GM18499 (cell line): ENCODE measurements at regions not wholly inside any gene's neighbourhood (a gene's known extent, or its start where the extent isn't known, plus 50 kb on each side); places are given as distances from the start of the nearest gene placed in this dataset.
A peak's percentile ranks its signal among the peaks of the same experiment; 100 is the strongest.

Experiments used
- ATAC-seq: cut with Tn5 transposase; IDR thresholded peaks from one replicate; pipeline ENCODE4 v1.9.1; 2021; ENCODE audit warnings: moderate number of reproducible peaks; ENCODE audit not compliant: insufficient read depth, unreplicated experiment

DNA sequence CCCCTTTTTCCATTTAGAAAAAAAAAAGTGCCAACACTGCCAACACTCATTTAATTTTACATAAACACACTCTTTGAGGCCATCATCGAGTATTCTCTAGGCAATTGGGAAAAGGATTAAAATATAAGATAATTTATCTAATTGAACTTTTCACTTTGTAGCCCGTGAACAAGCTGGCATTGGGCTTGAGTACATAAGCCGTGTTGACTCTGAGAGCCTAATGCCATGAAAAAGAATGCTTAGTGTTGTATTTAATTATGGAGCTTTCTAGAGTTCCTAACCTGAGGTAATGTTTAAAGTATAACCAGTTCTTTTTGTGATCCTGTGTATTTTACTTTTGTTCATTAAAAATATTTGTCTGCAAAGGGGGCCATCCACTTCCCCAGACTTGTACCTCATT, 193.8 kb downstream of the LYPLAL1 start:
- no peak for ATAC-seq

DNA sequence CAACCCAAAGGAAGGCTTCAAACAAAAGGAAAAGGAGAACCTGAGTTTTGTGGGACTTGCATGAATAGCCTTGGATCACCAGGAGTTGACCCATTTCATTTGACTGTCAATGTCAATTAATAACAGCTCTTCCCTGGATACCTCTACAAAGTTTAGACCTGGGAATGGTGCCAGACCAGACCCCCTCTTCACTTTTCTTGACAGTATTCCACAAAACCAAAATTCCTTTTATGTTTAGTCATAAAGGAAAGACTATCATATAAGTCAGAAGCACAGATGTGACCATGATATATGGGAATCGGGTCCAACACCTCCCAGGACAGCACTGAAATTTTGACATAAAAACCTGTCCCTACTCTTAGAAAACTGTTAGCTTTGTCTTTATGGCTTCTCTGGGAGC, 191.8 kb downstream of the LYPLAL1 start:
- ATAC-seq: no peak

DNA sequence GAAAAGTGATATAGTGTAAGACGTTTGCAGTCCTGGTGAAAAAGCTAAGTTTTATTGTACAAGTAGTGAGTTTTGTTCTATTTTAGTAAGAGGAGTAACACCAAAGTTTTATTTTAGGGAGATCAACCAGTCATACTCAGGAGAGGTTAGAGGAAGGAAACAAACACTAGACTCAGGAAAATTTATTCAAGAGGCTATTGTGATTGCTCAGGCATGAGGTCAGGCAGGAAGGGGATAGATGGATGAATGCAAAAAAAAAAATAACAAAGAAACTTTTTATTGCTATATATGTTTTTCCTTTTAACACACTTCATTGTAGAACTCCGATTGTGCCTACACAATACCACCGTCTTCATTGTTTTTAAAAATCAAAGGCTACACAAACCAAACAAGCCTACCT, 189.0 kb downstream of the LYPLAL1 start:
- no peak for ATAC-seq

DNA sequence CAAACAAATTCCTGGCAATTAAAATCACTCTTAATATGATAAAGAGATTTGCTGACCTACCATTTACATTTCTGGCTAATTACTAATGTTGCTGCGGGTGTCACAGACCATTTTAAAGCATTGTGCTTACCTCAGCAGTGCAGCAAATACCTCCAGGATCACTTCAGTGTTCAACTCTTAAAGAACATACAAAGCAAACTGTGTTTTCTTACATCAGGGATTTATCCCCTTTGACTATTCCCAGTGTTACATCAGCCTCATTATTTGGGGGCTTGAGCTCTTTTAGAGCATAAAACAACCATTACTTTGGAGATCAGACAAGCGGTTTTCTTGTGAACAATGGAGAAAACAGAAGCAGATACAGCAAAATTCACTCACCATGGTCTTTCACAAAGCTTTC, 185.4 kb downstream of the LYPLAL1 start:
- ATAC-seq: no peak

DNA sequence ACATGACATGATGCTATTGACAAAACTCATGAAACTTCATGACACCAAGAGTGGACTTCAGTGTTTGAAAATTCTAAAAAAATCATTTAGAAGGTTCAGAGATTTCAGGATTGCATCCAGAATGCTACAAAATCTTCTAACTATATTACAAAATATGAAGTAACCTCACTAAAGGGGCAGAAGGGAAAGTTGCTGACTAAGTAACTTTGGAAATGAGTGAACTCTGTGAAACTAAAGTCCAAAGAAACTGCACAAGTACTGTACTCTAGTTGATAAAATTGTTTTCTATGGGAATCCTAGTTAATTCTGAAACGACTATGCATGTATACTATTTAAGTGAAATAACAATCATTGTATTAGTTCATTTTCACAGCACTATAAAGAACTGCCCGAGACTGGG, 184.4 kb downstream of the LYPLAL1 start:
- no peak for ATAC-seq

DNA sequence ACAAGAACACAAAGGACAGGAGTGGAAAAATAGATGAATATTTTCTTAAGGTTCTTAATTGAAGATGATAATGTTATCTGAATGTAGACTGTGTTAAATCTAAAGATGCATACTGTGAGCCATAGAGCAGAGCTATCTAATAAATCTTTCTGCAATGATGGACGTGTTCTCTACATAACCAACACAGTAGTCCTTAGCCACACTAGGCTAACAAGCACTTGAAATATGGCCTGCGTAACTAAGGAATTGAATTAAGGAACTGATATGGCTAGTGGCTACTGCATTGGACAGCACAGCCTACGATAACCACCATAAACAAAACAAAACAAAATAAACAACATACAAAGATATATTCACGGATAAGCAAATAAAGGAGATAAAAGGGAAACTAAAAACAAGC, 181.3 kb downstream of the LYPLAL1 start:
- ATAC-seq: no peak

DNA sequence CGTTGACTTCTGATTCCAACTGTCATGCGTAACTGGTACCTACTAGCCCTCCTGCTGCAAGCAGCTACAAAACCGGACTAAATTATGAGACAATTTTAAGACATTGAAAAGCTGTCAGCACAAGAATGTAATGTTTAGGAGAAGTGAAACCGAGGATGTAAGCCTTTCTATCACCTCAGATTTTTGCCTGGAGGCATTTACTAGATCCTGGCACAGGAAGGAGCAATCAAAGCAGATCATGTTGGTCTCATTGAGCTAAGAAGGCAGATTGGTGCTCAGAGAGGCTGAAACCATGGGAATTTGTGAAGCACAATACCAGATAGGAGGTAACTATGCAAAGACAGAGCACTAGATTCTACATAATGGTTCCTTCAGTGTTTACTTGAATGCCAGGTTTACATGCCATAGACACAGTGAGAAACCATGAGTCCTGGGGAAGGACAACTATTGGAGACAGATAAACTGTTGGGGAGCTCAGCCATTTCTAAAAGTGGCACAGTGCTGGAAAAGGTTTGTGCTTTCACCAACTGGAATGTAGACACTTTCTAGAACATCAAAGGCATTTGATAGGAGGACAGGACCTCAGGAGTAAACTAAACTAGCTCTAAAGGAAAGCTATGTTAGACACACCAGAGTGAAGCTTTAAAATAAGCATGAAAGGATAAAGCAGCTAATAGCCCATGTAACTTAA, 179.4 kb downstream of the LYPLAL1 start:
- no peak for ATAC-seq

DNA sequence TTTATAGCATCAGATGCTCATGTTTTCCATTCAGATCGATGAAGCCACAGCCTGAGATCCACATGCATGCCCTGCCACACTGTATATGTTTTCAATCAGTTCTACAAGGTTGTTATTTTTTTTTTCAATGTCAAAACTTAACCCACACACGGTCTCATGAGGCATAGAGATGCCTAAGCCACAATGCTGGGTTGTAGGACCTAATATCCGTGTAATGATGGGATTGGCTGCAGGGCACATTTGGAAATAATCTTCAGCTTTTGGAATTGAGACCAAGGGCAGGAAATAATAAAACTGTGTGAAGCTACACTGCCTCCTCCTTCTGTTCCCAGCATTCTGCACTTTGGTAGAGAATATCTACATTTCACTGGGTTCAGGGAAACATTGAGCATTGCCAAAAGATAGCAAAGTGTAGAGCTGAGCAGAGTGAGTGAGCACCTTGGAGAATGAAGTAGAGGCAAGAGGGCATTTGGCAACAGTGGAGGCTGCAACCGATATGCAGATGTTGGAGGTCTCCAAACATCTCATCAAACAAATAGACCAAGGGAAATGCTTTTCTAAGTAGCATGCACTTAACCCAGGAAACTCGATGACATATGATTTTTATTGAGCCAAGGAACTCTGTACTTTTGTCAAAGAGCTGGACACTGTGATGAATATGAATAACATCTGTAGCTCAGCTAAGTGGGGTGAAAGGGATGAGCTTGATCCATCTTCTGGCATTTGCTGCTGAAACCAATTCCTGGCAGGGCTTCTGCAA, 176.7 kb downstream of the LYPLAL1 start:
- no peak for ATAC-seq

DNA sequence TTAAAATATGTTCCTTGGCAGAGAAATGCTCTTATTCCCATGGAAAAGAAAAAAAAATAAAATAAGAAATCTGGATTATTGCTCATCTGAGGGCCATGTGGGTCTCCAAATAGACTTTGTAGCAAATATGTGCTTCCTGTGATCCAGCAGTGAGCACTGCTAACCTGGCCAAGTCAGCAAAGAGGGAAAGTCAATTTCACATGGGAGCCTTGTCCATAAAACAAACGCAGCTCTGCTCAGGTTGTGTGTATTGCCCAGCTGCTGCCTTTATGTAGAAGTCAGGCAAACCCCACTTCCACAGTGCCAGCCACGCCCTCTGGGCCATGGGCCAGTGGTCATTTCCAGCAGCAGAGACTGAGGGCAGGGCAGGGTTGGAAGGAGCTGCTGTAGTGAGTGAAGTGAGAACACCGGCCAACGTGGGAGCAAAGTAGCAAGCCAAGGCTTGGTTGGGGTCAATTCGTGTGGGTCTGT, 174.3 kb downstream of the LYPLAL1 start:
- no peak for ATAC-seq

DNA sequence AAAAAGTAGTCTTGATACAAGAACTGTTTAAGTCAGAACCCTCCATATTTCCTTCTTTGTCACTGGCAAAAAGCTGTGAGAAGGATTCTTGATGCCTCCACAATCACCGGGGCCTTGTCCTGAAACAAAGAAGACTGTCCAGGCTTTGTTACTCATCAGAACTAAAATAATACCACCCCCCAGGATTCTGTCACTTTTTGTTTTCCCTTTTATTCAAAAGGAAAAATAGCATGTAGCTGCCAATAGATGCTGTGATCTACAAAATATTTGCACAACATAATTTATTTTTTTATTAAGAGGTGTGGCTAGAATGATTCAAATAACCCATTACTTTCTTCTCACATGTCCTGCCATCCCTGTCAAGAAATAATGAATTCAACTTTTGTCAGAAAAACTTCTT, 173.7 kb downstream of the LYPLAL1 start:
- no peak for ATAC-seq

DNA sequence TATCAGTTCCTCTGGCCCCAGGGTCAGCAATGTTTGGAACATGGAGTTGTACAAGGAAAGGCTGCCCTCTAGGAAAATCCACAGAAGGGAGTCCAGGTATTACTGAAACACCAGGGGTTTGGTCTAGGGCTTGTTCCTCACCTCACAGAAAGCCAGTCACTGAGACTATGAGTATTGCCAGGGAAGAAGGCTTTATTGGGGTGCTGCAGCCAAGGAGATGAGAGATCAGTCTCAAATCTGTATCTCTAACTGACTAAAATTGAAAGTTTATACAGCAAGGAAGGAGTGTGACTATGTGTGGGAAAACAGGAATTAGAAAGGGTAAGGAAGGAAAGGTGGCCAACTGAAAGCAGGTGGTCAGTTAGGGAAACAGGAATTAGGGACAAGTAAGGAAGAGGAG, 172.3 kb downstream of the LYPLAL1 start:
- no peak for ATAC-seq

DNA sequence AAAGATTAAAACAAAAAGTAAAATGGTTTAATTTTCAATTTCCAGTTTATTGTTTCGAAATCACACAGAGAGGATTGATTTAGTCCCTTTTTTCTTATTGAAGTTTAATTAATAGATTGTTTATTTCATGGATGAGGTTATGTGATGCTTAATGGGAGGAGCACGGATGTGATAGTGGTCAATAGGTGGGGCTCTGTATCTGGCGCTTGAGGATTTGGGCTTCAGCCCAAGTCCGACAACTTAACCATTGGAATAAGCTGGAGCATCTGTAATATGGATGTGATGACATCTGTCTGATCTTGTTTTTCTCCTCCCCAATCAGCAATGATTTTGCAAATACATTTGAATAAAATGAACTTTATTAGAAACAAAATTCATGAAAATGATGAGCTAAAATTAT, 169.2 kb downstream of the LYPLAL1 start:
- no peak for ATAC-seq

DNA sequence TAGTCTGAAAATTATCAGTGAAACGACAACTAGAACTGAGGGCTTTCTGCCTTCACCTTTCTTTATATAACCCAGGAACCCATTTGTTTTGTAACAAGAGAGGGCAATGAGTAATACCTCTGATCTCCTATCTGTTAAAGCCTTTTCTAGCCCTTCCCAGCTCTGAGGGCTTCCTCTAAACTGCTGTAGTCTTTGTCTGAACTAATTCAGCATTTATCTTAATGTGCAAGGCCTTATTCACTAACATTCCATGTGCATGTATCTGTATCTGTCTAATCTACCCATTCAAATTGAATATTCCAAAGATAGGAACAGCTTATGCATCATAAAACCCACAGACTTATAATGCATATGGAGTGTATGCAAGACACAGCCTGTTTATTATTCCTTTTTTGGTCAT, 167.1 kb downstream of the LYPLAL1 start:
- no peak for ATAC-seq

DNA sequence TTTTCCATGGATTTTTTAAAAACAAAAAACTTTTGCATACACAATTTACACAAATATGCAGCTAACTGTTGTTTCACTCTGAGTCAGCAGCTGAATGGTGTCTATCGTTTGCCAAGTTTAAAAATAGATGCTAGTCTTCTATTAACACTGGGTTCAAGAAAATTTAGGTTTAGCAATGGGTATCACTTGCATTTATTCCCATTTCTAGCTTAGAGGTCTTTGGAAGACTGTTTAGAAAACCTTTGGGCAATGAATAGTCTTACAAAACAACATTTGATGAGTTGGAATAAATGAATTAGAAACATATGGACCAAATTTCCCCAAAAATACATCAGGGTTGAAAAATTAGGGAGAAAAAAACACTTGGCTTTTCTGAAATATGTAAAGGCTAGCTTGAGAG, 165.8 kb downstream of the LYPLAL1 start:
- ATAC-seq: no peak

DNA sequence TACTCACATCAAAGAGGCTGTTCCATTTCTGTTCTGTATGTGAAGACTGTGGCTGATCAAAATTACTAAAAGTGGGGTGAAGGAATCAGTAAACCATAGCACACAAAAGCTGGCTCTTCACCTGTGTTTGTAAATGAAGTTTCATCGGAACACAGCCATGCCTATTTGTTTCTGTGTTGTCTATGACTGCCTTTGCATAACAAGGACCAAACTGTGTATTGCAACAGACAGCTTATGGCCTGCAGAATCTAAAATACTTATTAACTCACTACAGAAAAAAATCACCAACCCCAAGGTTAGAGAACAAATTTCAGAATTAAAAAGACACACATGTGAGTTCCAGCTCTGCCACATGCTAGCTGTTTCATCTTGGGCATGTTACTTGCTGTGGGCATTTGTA, 163.9 kb downstream of the LYPLAL1 start:
- no peak for ATAC-seq

DNA sequence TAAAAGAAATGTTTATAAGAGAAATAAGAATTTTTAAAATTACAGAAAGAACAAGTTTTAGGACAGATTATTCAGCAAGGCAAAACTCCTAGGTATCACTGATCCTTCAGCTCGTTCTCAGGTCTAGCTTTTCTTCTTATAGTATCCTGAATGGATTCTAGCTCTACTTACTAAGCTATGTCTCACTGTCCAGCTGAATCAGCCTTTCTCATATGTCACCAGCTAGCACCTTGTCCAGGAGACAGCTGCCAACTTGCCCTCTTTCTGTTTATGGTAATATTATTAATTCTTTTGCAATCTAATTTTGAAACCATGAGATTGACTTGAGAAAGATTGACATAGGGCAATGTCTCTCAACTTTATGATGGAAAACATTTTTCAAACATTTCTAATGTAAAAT, 159.9 kb downstream of the LYPLAL1 start:
- no peak for ATAC-seq

DNA sequence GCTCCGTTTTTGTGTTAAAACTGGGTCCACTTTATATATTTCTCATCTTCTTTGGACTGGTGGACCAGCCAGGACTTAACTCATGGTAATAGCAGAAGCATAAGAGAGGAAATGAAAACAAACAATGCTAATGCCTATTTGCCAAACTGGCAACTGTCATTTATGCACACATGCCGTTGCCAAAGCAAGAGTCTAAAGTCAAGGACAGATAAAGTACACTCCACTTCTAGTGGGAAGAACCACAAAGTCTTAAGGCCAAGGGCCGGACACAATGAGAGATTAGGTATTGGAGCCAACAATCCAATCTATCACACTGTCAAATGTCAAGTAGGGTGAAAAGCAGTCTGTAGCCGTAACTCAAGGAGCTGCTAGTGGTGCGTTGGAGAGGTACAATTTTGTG, 157.7 kb downstream of the LYPLAL1 start:
- ATAC-seq: no peak

DNA sequence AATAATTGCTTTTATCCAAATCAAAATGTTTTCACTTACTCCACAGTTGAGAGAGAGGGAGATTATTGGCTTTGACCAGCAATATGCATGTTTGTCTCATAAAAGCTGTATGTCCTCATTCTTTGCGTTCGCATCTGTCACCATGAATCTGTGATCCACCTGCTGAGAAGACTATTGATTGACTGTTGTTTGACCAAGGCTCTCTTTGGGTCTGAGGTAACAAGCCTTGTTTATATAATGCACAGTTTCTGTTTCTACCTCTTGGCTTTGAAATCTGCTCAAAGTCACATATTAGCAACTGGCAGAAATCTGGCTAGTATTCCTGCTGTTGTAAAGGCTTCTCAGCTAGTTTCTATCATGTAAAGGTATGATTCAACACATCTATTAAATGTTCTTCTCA, 157.0 kb downstream of the LYPLAL1 start:
- no peak for ATAC-seq

DNA sequence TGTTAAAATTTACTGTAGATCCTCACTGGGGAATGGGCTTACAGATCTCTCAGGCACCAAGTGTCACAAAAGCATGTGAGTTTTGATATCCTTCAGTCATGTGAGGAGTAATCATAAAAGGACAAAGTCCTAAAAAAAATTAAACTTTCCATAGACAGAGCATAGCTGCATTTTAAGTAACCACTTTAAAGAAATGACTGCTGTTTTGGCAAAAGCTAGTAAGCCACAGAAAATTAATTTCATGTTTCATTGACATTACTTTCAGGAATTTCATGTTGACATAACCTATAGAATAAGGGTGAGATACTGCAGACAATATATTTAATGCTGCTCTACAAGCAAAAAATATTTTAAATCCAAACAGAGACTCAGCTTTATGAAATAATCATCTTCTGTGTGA, 156.3 kb downstream of the LYPLAL1 start:
- ATAC-seq: no peak

DNA sequence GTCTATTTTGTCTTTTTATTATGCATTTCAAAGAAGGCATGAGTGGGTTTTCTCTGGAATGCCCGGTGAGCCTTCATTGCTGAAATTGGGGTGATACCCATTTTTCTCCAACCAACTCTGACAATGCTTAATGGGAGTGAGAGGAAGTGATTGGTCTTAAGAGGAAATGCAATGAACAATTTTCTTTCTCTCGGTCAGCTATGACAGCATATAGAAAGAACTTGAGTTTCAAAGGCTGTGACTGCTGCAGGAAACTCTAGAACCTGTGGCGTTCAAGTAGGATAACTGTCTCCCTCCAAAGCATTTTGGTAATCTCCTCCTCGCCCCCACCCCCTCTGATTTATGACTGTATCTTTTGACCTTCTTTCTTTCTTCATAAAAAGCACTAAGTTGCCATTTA, 155.9 kb downstream of the LYPLAL1 start:
- no peak for ATAC-seq

DNA sequence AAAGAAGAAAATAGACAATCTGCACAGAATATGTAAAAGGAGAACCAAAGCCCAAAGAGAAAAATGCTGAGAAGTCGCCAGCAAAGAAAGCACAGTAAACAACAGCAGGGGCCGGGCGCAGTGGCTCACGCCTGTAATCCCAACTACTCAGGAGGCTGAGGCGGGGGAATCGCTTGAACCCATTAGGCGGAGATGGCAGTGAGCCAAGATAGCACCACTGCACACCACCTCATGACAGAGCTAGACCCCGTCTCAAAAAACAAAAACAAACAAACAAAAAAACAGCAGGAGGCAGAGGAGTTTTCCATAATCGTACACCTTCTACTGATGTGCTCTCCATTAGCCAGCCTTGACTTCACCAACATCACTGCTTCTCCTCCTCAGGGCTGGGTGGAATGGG, 153.2 kb downstream of the LYPLAL1 start:
- no peak for ATAC-seq

DNA sequence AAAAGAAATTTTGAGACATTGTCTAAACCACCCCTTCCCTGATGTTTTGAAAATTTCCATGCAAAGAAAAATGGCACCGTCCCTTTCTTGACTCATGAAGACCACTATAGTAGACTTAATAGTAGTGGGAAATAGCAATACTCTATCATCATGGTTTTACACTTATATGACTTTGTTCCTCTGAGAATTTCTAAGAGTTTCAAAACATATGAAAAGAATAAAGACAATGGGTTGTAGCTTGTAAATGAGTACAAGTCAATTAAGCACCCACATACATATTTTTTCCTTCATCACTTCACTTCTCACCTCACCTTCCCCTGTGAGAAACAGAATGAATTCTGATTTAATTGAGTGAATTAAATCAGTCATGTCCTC, 151.7 kb downstream of the LYPLAL1 start:
- peak; percentile 25 for ATAC-seq
